GM12872 (cell line): ENCODE measurements at regions not wholly inside any gene's neighbourhood (a gene's known extent, or its start where the extent isn't known, plus 50 kb on each side); places are given as distances from the start of the nearest gene placed in this dataset.

ENCODE experiments used
- TF ChIP-seq, protein P1 (sequence below): IDR thresholded peaks from 3 replicates; pipeline ENCODE4 v1.5.1; 2011; ENCODE audit warnings: low read depth, mild to moderate bottlenecking, low read length, moderate library complexity; ENCODE audit not compliant: insufficient read depth

DNA sequence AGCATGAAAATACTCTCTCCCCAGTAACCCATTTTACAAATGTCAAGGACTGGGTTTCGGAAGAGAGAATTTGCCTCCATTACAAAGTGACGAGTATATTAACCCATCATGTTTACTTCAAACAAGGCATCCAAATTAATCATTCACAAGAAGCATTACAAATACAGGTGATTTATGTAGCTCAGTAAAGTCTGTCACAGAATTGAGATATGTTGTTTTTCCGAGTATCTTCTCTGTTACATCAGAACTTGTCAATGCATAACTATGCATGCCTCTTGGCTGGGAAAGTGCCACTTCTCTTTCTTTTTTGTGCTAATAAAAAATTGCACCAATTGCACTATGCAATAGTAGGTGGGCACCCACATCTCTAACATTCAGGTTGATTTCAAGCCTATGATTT is 158.2 kb downstream of the AREG start:
- TF ChIP-seq, protein P1, sequence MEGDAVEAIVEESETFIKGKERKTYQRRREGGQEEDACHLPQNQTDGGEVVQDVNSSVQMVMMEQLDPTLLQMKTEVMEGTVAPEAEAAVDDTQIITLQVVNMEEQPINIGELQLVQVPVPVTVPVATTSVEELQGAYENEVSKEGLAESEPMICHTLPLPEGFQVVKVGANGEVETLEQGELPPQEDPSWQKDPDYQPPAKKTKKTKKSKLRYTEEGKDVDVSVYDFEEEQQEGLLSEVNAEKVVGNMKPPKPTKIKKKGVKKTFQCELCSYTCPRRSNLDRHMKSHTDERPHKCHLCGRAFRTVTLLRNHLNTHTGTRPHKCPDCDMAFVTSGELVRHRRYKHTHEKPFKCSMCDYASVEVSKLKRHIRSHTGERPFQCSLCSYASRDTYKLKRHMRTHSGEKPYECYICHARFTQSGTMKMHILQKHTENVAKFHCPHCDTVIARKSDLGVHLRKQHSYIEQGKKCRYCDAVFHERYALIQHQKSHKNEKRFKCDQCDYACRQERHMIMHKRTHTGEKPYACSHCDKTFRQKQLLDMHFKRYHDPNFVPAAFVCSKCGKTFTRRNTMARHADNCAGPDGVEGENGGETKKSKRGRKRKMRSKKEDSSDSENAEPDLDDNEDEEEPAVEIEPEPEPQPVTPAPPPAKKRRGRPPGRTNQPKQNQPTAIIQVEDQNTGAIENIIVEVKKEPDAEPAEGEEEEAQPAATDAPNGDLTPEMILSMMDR: no peak

DNA sequence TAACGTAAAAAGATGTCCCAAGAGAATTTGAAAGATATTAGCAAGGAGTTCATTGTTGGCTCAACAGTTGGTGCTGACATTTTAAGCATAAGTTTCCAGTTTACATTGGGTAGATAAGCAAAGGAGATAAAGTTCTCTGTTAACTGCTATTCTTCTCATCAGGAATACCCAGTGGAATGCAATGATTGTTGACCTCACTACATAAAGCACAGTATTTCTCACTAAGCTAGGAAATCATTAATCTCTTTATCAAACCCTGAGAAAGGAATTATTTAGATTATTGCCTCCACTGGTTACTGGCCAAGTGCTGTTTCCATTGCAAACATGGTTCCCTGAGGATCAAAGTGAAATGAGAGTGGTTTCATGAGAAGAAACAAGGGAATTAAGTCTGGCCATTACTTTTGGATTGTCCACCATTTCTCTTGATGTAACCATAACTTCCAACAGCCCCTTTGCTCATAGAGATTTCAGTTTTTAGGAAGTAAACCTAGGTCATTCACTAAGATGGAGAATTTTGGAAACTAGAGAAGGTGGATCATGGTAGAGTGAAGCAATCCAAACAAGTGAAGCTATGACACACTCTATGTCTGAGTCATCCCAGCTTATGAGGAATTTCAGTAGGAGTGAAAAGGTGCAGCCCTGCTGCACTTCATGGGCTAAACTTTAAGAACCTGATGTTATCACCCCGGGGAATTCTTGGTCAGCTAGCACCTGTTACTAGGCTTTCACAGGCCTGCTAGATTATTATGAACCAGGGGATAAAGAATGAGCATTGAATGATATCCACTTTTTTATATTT is 163.4 kb downstream of the AREG start:
- TF ChIP-seq, protein P1: no peak

DNA sequence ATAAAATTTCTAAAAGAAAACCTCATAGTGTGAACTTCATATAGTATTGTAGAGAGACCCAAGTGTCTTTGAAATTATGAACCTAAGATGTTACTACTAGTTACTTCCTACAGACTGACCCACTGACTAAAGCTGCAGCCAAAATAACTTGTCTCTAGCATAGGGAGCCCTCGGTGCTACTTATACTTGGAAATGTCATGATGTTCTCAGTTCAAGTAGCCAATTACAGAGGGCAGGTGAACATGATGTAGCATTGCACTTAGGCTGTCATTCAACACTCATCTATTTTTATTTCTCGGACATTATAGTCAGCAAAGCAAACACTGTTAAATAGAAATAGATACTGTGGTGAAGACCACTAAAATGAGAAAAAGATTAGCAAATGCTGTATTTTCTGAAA is 165.6 kb downstream of the AREG start:
- TF ChIP-seq, protein P1: no peak

DNA sequence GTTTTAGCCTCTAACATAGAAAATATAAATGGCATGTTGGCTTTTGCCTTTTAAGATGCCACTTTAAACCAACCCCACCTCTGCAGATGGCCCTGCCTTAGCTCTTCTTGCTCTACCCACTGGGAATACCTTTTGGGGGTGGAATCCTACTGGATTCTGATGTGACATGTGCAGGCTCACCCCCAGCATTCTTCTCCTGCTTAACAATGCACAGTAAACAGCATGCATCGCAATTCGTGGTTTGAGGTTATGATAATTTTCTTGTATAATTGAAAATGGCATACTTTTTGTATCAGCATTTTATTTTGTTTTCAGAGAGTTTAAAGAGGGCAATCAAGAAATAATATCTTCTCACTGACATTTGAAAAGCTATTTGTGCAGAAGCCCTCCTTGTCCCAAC is 167.9 kb downstream of the AREG start:
- TF ChIP-seq, protein P1: no peak

DNA sequence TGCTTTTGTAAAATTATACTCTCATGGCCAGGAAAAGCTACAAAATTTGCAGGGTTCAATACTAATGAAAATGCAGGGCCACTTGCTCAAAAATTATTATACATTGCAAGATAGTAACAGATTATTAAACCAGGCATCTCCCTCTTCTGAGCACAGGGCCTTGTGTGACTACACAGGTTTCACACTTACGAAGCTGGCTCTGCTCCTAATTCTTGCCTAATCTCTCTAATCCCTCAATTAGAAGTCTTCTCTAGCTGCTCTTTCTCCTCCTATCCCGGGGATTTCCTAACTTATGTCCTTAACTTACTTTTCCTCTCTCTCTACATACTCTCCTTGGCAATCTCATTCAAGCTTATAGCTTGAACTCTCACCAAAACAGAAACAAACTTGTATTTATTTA is 168.3 kb downstream of the AREG start:
- TF ChIP-seq, protein P1: no peak

DNA sequence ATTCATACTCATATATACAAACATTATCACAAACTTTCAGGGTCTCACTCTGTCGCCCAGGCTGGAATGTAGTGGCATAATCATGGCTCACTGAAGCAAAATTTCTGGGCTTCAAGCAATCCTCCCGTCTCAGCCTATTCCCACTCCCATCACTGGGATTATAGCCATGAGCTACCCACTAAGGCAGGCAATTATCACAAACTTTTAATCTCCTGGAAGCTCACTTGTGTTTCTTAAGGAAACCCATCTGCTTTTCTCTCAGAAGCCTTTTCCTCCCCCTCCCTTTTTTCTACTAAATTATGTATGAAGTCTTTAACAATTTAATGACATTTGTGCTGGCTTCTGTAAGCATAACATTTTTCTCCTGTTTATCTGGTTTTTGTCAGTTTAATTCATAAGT is 170.5 kb downstream of the AREG start:
- TF ChIP-seq, protein P1: no peak

DNA sequence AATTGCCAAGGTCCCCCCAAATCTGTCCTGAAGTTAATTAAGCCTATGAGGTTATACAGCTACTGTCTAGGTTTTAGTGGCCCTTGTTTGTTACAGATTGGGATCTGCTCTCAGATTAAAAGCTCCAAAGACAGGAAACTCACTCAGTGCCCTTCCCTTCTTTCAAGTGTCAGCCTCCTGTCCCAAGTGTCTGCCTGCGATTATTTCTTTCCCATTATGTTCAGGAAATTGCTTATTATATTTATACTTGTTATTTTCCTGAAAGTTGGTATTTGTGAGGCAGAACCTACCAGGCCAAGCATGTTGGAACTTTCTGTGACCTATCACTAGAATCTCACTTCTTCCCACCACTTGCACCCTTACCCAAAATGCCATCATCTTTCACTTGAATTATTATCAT is 173.2 kb downstream of the AREG start:
- TF ChIP-seq, protein P1: no peak

DNA sequence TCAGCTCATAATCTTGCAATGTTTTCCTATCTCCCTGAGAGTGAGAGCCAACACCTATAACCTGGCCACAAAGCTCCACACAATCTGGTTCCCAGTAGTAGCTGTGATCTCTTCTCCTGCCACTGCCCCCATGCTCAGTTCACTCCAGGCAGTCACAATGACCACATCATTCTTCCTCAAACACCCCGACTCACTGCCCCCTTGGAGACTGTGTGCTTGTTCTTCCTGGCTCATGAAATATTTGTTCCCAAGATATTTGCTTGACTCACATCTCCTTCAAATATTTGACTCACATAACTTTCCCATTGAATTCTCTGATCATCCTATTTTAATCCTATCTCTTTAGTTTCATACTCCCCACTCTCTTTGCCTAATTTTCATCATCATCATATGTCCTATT is 173.7 kb downstream of the AREG start:
- TF ChIP-seq, protein P1: no peak
